HG03139 (cell line): ENCODE measurements at regions not wholly inside any gene's neighbourhood (a gene's known extent, or its start where the extent isn't known, plus 50 kb on each side); places are given as distances from the start of the nearest gene placed in this dataset.

Source experiments
- ATAC-seq: cut with Tn5 transposase; IDR thresholded peaks from one replicate; pipeline ENCODE4 v1.9.1; 2021; ENCODE audit not compliant: unreplicated experiment

GRCh38 chr14:34069854-34070582 lies 119.1 kb upstream of the EGLN3 start:
- no peak for ATAC-seq

GRCh38 chr14:34067587-34067986 lies 116.7 kb upstream of the EGLN3 start:
- ATAC-seq: no peak

GRCh38 chr14:34065690-34066391 lies 115.0 kb upstream of the EGLN3 start:
- no peak for ATAC-seq

- ATAC-seq: no peak
Measured at GRCh38 chr14:34065236-34065635, 114.4 kb upstream of the EGLN3 start.

- no peak for ATAC-seq
Measured at GRCh38 chr14:34064349-34064748, 113.5 kb upstream of the EGLN3 start.

GRCh38 chr14:34063470-34064164 lies 112.7 kb upstream of the EGLN3 start:
- no peak for ATAC-seq

GRCh38 chr14:34063042-34063441 lies 112.2 kb upstream of the EGLN3 start:
- ATAC-seq: no peak

- ATAC-seq: no peak
Measured at GRCh38 chr14:34062353-34062973, 111.6 kb upstream of the EGLN3 start.

- ATAC-seq: no peak
Measured at GRCh38 chr14:34060651-34060999, 109.8 kb upstream of the EGLN3 start.

- peak; percentile 64 for ATAC-seq
Measured at GRCh38 chr14:34059925-34060650, 109.2 kb upstream of the EGLN3 start.

- ATAC-seq: no peak
Measured at GRCh38 chr14:34059037-34059924, 108.4 kb upstream of the EGLN3 start.

- ATAC-seq: no peak
Measured at GRCh38 chr14:34058510-34058909, 107.6 kb upstream of the EGLN3 start.

GRCh38 chr14:34056046-34056445 lies 105.2 kb upstream of the EGLN3 start:
- ATAC-seq: no peak

GRCh38 chr14:34055157-34055950 lies 104.5 kb upstream of the EGLN3 start:
- no peak for ATAC-seq

GRCh38 chr14:34053666-34054065 lies 102.8 kb upstream of the EGLN3 start:
- ATAC-seq: no peak

- ATAC-seq: no peak
Measured at GRCh38 chr14:34052658-34053014, 101.8 kb upstream of the EGLN3 start.

- peak; percentile 70 for ATAC-seq
Measured at GRCh38 chr14:34051966-34052657, 101.2 kb upstream of the EGLN3 start.

GRCh38 chr14:34050606-34051005 lies 99.7 kb upstream of the EGLN3 start:
- no peak for ATAC-seq

GRCh38 chr14:34049790-34050189 lies 98.9 kb upstream of the EGLN3 start:
- ATAC-seq: no peak
